ENCODE measurements at regions not wholly inside any gene's neighbourhood (a gene's known extent, or its start where the extent isn't known, plus 50 kb on each side); places are given as distances from the start of the nearest gene placed in this dataset.

DNA sequence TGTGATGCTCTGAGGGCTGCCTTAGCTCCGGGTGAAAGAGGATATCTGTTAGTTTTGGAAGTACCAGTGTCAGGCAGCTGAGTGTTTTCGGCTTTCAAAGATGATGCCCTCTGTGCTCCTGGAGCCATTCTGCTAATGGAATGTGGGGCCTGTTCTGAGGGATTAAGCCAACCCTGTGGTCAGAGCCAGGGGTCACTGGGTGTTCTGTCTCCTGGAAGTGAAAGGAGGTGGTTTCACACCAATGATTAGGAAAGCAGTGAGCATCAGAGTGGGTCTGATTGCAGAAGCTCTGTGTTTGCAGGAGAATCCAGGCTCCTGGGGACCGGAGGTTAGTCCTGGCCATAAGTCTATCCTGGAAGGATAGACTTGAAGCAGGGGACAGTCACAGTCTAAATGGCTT lies 94.6 kb downstream of the UQCRFS1 start:
- TF ChIP-seq YY1 (IDR thresholded peaks at IDR 0.05; ENCODE audit: low read depth) (no peak), CEBPB (IDR thresholded peaks at IDR 0.05) (no peak), NFIC (IDR thresholded peaks at IDR 0.05) (no peak)

Data from Ishikawa (cell line).